ENCODE measurements at regions not wholly inside any gene's neighbourhood (a gene's known extent, or its start where the extent isn't known, plus 50 kb on each side); places are given as distances from the start of the nearest gene placed in this dataset.

GRCh38 chr6:154908723-154909122 is 86.4 kb upstream of the TIAM2 start:
- TF ChIP-seq CTCF (IDR thresholded peaks at IDR 0.05) (no peak), ZFX (IDR thresholded peaks at IDR 0.05; ENCODE audit: borderline replicate concordance) (no peak)
